NCI-H2227 (cell line): ENCODE measurements at regions not wholly inside any gene's neighbourhood (a gene's known extent, or its start where the extent isn't known, plus 50 kb on each side); places are given as distances from the start of the nearest gene placed in this dataset.

Experiments used
- DNase-seq: peaks from one replicate; lab custom pipeline; 2025; ENCODE audit not compliant: unreplicated experiment; lab: John Stamatoyannopoulos, UW

- peak; percentile 80 for DNase-seq
Measured at GRCh38 chr6:7468382-7469081, 72.9 kb upstream of the DSP start.

- DNase-seq: no peak
Measured at GRCh38 chr6:7469696-7470095, 71.8 kb upstream of the DSP start.

GRCh38 chr6:7471171-7471570, 70.3 kb upstream of the DSP start:
- no peak for DNase-seq

- DNase-seq: no peak
Measured at GRCh38 chr6:7473805-7474719, 67.4 kb upstream of the DSP start.

GRCh38 chr6:7475081-7475480, 66.4 kb upstream of the DSP start:
- DNase-seq: no peak

GRCh38 chr6:7479801-7480266, 61.6 kb upstream of the DSP start:
- DNase-seq: peak; percentile 75

GRCh38 chr6:7484666-7485065, 56.8 kb upstream of the DSP start:
- DNase-seq: no peak

GRCh38 chr6:7486951-7487350, 54.5 kb upstream of the DSP start:
- no peak for DNase-seq

GRCh38 chr6:7488494-7488893, 53.0 kb upstream of the DSP start:
- DNase-seq: no peak

GRCh38 chr6:7489376-7489775, 52.1 kb upstream of the DSP start:
- peak; percentile 19 for DNase-seq
